ENCODE measurements at regions not wholly inside any gene's neighbourhood (a gene's known extent, or its start where the extent isn't known, plus 50 kb on each side); places are given as distances from the start of the nearest gene placed in this dataset.

DNA sequence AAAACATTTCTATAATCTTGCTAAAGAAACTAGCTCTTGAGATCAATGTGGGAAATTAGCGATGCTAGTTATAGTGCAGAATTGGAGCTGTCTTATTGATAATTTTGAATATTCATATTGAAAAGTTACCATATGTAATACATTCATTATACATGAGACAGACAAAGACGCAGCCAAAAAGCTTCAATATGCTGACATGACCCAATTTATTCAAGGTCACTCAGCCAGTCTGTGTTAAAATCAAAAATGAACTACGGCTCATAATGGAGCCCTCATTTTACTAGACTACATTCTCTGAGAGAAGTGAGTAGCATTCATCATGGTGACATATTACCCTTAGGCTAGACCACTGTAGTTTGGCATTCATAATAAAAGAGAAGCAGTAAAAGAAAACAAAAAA, 107.3 kb upstream of the GABRG2 start:
- DNase-seq (ENCODE audit: low read depth in 4 of 4, low spot score in 2 of 4): no peak

DNA sequence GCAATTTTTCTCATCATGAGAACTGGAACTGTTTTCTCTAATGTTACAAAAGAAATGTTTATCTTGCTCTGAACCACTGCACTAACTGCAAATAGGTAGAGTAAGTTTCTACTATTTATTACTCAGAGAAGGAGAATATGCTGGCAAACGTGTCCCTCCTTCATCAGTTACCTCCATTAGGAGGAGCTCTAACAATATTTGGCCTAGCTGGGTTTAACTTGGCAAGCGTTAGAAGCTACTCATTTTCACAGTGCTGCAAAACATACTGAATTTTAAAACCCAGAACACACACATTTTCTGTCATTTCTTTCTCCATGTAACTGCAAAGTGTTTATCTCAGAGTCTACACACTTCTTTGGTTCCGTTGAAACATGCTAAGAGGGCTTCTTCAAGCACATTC, 101.0 kb upstream of the GABRG2 start:
- DNase-seq (ENCODE audit: low read depth in 4 of 4, low spot score in 2 of 4): peak in 1 of 4 donors; percentile 0

DNA sequence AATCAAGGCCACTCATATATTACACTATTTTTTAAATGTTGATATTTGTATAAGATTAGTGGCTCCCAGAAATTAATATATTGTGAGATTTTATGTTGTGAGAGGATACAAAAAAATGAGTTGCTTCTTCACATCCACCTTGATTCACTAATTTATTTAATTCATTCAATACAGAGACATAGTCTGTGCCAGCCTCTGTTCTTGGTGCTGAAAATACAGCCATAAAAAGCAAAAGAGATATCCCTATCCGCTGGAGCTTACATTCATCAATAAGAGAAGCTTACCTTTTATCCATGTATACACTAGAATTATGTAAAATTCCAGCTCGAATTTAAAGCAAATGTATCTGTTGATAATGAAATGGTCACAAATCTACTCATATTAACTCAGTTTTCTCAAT, 92.2 kb upstream of the GABRG2 start:
- DNase-seq (ENCODE audit: low read depth in 4 of 4, low spot score in 2 of 4): no peak

DNA sequence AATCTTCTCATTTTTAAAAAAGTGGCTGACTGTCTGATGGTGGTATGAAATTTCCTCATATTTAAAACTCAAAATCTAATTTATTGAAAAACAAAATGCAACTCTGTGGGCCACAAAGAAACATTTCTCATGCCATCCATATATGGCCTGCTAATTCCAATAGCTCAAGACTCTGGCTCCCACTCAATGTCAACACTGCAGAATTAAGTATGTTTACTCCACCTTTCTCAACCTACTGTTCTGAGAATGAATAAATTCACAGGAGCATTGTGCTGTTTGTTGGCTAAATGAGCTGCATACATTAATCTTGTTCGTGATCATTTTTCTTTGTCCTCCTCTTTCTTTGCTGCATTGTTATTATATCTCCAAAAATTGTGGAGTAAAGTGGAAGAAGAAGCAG, 79.5 kb upstream of the GABRG2 start:
- DNase-seq (ENCODE audit: low read depth in 4 of 4, low spot score in 2 of 4): no peak
